GM18867 (cell line): ENCODE measurements at regions not wholly inside any gene's neighbourhood (a gene's known extent, or its start where the extent isn't known, plus 50 kb on each side); places are given as distances from the start of the nearest gene placed in this dataset.
"Not testable (repeated sequence)": the region's sequence is repeated elsewhere in the genome, so short reads cannot be mapped to it uniquely, and the experiment has no call there.

ENCODE experiments used
- ATAC-seq: cut with Tn5 transposase; IDR thresholded peaks from one replicate; pipeline ENCODE4 v1.9.1; 2021; ENCODE audit warnings: mild to moderate bottlenecking, moderate library complexity; ENCODE audit not compliant: unreplicated experiment

GRCh38 chr6:80594461-80594860, 488.0 kb downstream of the BCKDHB start:
- ATAC-seq: no peak

GRCh38 chr6:80592436-80592835, 486.0 kb downstream of the BCKDHB start:
- ATAC-seq: no peak

GRCh38 chr6:80586242-80586641, 479.8 kb downstream of the BCKDHB start:
- no peak for ATAC-seq

- no peak for ATAC-seq
Observed at GRCh38 chr6:80579391-80580023, 473.0 kb downstream of the BCKDHB start.

- ATAC-seq: not testable (repeated sequence)
Observed at GRCh38 chr6:80573320-80573719, 466.8 kb downstream of the BCKDHB start.

- ATAC-seq: peak; percentile 91
Observed at GRCh38 chr6:80566361-80566760, 459.9 kb downstream of the BCKDHB start.

GRCh38 chr6:80553071-80553740, 446.7 kb downstream of the BCKDHB start:
- no peak for ATAC-seq

GRCh38 chr6:80550748-80551147, 444.3 kb downstream of the BCKDHB start:
- no peak for ATAC-seq

GRCh38 chr6:80550281-80550680, 443.8 kb downstream of the BCKDHB start:
- no peak for ATAC-seq

- ATAC-seq: no peak
Observed at GRCh38 chr6:80548532-80548931, 442.1 kb downstream of the BCKDHB start.

GRCh38 chr6:80547827-80548226, 441.4 kb downstream of the BCKDHB start:
- no peak for ATAC-seq

GRCh38 chr6:80544976-80545722, 438.7 kb downstream of the BCKDHB start:
- peak; percentile 60 for ATAC-seq

GRCh38 chr6:80544555-80544954, 438.1 kb downstream of the BCKDHB start:
- no peak for ATAC-seq

- peak; percentile 42 for ATAC-seq
Observed at GRCh38 chr6:80543598-80544222, 437.2 kb downstream of the BCKDHB start.

- ATAC-seq: no peak
Observed at GRCh38 chr6:80543151-80543550, 436.7 kb downstream of the BCKDHB start.

- no peak for ATAC-seq
Observed at GRCh38 chr6:80541886-80542285, 435.4 kb downstream of the BCKDHB start.

GRCh38 chr6:80541181-80541580, 434.7 kb downstream of the BCKDHB start:
- no peak for ATAC-seq

GRCh38 chr6:80540700-80541099, 434.2 kb downstream of the BCKDHB start:
- no peak for ATAC-seq

- no peak for ATAC-seq
Observed at GRCh38 chr6:80537118-80537972, 430.9 kb downstream of the BCKDHB start.

GRCh38 chr6:80535914-80536565, 429.6 kb downstream of the BCKDHB start:
- ATAC-seq: no peak
